Vagina (tissue), 2 donors: ENCODE measurements at regions not wholly inside any gene's neighbourhood (a gene's known extent, or its start where the extent isn't known, plus 50 kb on each side); places are given as distances from the start of the nearest gene placed in this dataset. TPM values are rescaled to one million over a fixed set of nuclear protein-coding genes. Genes with fewer than 3 reads are reported as not detected.

Experiments
- DNase-seq, 2 donors: peaks; one replicate each; pipeline ENCODE4 v3.0.0-alpha.2; 2017; ENCODE audit errors: extremely low spot score in 2 of 2
- H3K27ac ChIP-seq: fragments of 200-600 bp; sonication (generic); one replicate; pipeline ENCODE4 v1.5.1; 2019
- H3K27me3 ChIP-seq: fragments of 200-600 bp; sonication (generic); one replicate; pipeline ENCODE4 v1.5.1; 2019
- H3K36me3 ChIP-seq, 2 donors: fragments of 200-600 bp; sonication (generic); one replicate each; pipeline ENCODE4 v1.5.1; 2017 to 2019
- H3K4me1 ChIP-seq: fragments of 200-600 bp; sonication (generic); one replicate; pipeline ENCODE4 v1.5.1; 2019
- H3K4me3 ChIP-seq, 2 donors: fragments of 200-600 bp; sonication (generic); 1 replicate in 1 of 2; 2 replicates in 1 of 2; pipeline ENCODE4 v1.5.1; 2016 to 2019
- H3K9me3 ChIP-seq: fragments of 200-600 bp; sonication (generic); one replicate; pipeline ENCODE4 v1.5.1; 2019
- CTCF ChIP-seq, 3 experiments: fragments of 450-650 bp in 2 of 3; fragments of 200-600 bp in 1 of 3; sonication (generic) in 1 of 3; IDR thresholded peaks; one replicate each; pipeline ENCODE4 v1.5.1; 2017 to 2019; ENCODE audit warnings: antibody characterized with exemption in 3 of 3, mild to moderate bottlenecking in 2 of 3, moderate library complexity in 2 of 3
- POLR2A ChIP-seq, 2 donors: fragments of 450-650 bp; IDR thresholded peaks; one replicate each; pipeline ENCODE4 v1.6.1; 2017; ENCODE audit warnings: antibody characterized with exemption in 2 of 2, mild to moderate bottlenecking in 2 of 2, moderate library complexity in 2 of 2
- POLR2AphosphoS5 ChIP-seq, 2 donors: sonication (generic); formaldehyde crosslinking; IDR thresholded peaks; one replicate each; pipeline ENCODE4 v1.9.0; 2017; ENCODE audit warnings: antibody characterized with exemption in 2 of 2, mild to moderate bottlenecking in 2 of 2, low read depth in 1 of 2; ENCODE audit not compliant: insufficient read depth in 1 of 2
- intact Hi-C: fragments of 100-400 bp; cut with DNase I; formaldehyde crosslinking; loops from one replicate; pipeline ENCODE4 v1.15.1; 2023
- small RNA-seq: library from RNA; depleted of rRNA; stranded (forward); fragments of <200 nt; gene quantifications from one replicate; pipeline ENCODE3, GENCODE V24; 2016

- TF ChIP-seq POLR2A (IDR thresholded peaks at IDR 0.05), result no peak
- TF ChIP-seq POLR2AphosphoS5 (IDR thresholded peaks at IDR 0.05; ENCODE audit: insufficient read depth in 1 of 2, low read depth in 1 of 2), result no peak
- no peak for TF ChIP-seq CTCF (IDR thresholded peaks at IDR 0.05)
- no peaks in the 10 kb centered on the region for H3K36me3 ChIP-seq
- intact Hi-C loops, result no loop called here
- H3K9me3 ChIP-seq, result no peaks in the 10 kb centered on the region
- no peak for DNase-seq
- H3K27ac ChIP-seq, result no peak overlapping the region
- no peak overlapping the region for H3K4me3 ChIP-seq
- no peaks in the 10 kb centered on the region for H3K27me3 ChIP-seq
- no peaks in the 10 kb centered on the region for H3K4me1 ChIP-seq
These were observed 54.8 kb upstream of the SGCD start for GRCh38 chr5:156272139-156272538.

GRCh38 chr5:156273325-156273724, 53.6 kb upstream of the SGCD start:
- Histone ChIP-seq H3K27me3 (no peaks in the 10 kb centered on the region), H3K27ac (no peak overlapping the region), H3K36me3 (no peaks in the 10 kb centered on the region), H3K4me1 (no peaks in the 10 kb centered on the region), H3K9me3 (no peaks in the 10 kb centered on the region), H3K4me3 (no peak overlapping the region)
- intact Hi-C loops, result no loop called here
- TF ChIP-seq POLR2AphosphoS5 (IDR thresholded peaks at IDR 0.05; ENCODE audit: insufficient read depth in 1 of 2, low read depth in 1 of 2) (no peak), CTCF (IDR thresholded peaks at IDR 0.05) (no peak), POLR2A (IDR thresholded peaks at IDR 0.05) (no peak)
- no peak for DNase-seq

- TF ChIP-seq POLR2AphosphoS5 (IDR thresholded peaks at IDR 0.05; ENCODE audit: insufficient read depth in 1 of 2, low read depth in 1 of 2), result no peak
- no peak for TF ChIP-seq CTCF (IDR thresholded peaks at IDR 0.05)
- TF ChIP-seq POLR2A (IDR thresholded peaks at IDR 0.05), result no peak
- Histone ChIP-seq H3K27me3 (no peaks in the 10 kb centered on the region), H3K27ac (no peak overlapping the region), H3K4me3 (no peak overlapping the region), H3K4me1 (no peaks in the 10 kb centered on the region), H3K36me3 (no peaks in the 10 kb centered on the region), H3K9me3 (no peaks in the 10 kb centered on the region)
- DNase-seq, result no peak
- intact Hi-C loops, result no loop called here
These were observed 52.5 kb upstream of the SGCD start for GRCh38 chr5:156274453-156274852.

Small RNAs in the stretch of these regions (small RNA-seq; reads per million reads assigned to genes)
- gene RNA5SP199, result not detected
